GM21390 (cell line): ENCODE measurements at regions not wholly inside any gene's neighbourhood (a gene's known extent, or its start where the extent isn't known, plus 50 kb on each side); places are given as distances from the start of the nearest gene placed in this dataset.
"Not testable (repeated sequence)": the region's sequence is repeated elsewhere in the genome, so short reads cannot be mapped to it uniquely, and the experiment has no call there.

Source experiments
- ATAC-seq: cut with Tn5 transposase; IDR thresholded peaks from one replicate; pipeline ENCODE4 v1.9.1; 2021; ENCODE audit not compliant: unreplicated experiment

DNA sequence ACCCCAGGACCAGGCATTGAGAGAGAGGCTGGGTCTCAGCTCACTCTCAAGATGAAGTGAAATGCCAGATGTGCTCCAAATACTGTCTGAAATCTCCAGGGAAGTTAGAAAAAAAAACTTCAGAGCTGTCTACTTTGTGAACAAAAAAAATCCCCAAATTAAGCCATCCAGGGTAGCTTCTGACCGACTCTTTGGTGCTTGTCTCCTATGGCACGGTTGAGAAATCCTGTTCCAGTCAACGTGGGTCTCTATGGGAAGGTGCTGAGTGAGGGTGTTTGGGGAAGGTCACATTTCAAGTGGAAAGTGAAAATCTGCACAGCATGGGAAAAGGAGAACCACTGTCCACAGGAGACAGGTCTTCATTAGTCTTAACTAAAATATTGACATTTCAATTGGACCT lies 322.5 kb upstream of the CFAP20DC start:
- ATAC-seq, result no peak

GRCh38 chr3:59368900-59369675 lies 319.3 kb upstream of the CFAP20DC start:
- ATAC-seq, result no peak

DNA sequence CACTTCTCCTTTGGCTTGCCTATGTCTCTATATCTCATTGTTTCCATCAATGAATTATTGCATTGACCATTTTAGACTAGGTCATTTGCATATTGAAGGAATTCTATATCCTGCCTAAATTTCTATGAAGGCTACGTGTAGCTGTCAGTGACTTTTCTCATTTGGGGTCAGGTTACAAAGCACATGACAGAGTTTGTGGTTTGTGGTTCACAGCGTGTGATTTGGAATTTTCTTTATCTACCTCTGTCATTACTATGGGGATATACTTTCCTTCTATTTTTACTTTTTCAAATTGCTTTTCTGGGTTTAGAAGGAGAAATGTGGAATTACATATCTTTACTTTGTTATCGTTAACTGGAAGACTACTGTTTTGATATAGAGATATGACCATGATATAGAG lies 317.3 kb upstream of the CFAP20DC start:
- ATAC-seq, result no peak

DNA sequence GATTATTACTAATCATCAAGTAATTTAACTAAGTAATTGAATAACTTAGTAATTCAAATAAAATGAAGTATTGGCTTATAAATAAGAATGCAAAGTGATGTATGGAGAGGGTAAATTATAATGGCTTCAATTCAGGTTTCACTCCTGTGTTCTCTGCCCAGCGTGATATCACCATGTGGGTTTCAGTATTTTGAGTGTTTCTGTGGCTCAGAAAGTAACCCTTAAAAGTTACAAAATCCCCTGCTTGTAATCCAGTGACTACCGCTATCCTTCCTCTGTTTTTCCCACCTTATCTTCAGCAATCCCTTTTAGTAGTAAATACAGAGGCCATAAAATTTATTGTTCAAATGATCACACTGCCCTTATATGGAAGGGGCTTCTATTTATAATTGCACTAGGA lies 316.4 kb upstream of the CFAP20DC start:
- no peak for ATAC-seq

GRCh38 chr3:59364496-59364895 lies 314.7 kb upstream of the CFAP20DC start:
- ATAC-seq, result no peak

- not testable (repeated sequence) for ATAC-seq
These were observed 310.5 kb upstream of the CFAP20DC start for GRCh38 chr3:59360312-59360711.

GRCh38 chr3:59341459-59341858 lies 291.6 kb upstream of the CFAP20DC start:
- ATAC-seq, result no peak

DNA sequence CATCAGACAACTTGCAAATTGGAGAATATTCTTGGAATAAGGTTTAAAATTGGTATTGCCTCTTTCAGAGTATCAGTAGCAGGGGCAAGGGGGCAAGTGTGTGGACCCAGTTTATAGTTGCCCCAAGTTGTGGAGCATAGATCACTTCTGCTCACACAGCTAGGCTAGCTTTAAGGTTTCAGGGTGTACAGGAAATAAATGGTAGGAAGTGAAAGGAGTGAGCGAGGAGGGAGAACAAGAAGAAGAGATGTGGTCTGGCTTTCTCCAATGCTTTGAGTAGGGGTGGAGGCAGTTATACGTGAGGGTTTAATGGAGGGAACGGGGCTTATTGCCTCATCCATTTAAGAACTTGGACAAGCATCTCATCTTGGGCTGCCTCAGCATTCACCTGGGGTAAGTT lies 290.0 kb upstream of the CFAP20DC start:
- ATAC-seq, result no peak

DNA sequence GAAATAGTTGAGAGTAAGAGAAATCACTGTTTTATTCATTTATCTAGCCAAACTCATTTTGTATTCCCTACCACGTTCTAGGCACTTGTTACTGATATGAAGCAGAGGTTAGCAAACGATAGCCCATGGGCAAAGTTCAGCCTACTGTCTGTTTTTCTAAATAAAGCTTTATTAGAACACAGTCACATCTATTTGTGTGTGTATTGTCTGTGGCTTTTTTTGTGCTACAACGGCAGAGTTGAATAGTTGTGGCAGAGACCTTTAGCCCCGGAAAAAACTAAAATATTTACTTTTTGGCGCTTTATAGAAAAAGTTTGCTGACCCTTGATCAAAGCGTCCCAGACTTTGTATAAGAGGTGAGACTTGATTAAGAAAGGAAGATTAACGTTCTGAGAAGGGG lies 289.1 kb upstream of the CFAP20DC start:
- ATAC-seq, result no peak

- ATAC-seq, result no peak
These were observed 285.5 kb upstream of the CFAP20DC start for GRCh38 chr3:59335338-59335737.

- no peak for ATAC-seq
These were observed 284.8 kb upstream of the CFAP20DC start for GRCh38 chr3:59334585-59334984.

DNA sequence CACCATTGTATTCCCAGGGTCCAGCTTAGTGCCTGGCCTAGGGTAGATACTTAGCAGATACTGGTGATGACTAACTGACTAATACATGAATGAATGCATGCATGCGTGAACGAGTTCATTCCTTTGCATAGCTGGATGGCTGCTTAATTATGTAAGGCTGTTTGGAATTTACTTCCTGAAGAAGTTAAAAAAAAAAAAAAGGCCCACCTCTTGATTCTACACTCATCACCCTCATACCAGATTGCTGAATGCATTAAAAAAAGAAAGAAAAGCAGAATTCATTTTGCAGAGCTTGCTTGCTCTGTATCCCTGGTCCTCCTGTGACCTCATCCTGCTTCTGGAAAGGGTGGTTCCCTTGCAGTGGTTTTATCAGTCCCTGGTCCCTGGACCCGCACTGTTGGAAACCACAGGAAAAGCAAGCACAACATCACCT lies 277.6 kb upstream of the CFAP20DC start:
- no peak for ATAC-seq

DNA sequence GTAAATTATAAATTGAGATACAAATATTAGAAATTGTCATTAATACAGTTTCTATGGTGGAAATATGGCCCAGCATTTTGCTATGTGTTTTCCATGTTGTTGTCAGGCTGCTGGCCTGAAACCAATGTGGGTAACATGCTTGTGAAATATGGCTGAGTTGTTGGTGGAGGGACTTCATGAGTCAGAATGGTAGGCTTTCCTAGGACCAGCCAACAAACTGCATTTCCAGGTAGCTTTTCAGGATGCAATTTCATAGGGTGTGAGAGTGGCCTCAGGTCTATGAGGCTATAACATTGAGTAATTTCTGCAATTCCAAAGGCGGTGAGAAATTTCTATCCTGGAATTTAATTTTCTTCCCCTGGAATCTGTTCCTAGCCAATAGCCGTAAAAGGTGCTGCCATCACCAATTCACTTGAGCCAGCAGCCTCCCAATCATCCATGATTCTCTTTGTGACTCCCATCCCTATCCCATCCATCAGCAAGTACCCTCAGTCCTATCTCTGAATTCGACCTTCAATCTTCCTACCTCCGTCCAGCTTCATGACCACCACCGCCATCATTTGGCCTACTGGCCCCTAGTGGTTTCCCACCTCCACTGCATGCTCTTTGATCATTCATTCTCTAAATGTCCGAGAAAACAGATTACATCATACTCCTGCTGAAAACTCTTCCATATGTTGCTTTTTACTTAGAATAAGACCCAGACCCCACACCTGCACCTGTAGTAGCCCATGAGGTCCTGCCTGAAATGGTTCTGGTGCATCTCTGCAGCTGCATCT lies 276.6 kb upstream of the CFAP20DC start:
- ATAC-seq, result no peak

DNA sequence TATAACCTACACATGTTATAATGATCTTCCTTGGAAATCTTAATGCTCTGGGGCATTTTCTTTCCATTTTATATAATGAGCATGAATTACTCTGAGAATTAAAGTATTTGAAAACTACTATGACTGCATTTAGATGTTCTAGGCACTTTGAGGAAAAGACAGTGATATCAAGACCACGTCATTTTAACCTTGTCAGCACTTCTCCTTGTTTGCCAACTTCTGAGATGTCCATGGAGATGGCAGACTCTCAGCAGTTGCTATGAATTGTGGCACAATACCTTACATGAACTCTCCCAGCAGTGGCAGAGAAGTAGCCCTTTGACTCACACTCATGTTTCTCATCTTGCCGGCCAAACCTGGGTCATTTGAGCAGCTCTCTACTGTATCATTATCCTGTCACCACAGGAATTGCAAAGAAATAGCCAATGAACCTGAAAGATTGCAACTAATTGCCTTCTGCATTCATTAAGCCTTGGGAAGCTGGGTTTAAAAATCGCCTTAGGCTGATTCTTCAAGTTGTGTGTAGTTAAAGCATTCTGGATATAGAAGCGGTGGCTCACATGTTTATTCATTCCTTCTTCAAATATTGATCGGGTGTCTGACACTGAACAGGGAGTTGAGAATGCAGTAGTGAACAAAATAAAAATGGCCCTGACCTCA lies 272.2 kb upstream of the CFAP20DC start:
- no peak for ATAC-seq

DNA sequence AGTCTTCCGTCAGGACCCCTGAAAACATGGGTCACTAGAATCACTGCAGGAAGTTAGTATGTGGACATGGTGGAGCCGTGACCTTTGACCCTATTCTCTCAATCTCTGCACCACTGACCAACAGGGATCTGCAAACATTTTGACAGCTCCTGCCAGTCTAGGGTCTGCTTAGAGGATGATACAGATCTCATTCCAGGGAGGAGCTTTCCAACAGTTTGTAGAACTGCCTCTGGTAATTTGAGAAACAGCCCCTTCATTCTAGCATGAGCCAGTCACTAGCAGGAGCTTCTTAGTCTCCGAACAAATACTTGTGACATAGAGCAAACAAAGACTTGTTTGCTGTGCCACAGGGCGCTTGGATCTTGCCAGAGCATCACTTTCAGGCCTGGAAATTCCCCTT lies 270.3 kb upstream of the CFAP20DC start:
- ATAC-seq, result no peak

DNA sequence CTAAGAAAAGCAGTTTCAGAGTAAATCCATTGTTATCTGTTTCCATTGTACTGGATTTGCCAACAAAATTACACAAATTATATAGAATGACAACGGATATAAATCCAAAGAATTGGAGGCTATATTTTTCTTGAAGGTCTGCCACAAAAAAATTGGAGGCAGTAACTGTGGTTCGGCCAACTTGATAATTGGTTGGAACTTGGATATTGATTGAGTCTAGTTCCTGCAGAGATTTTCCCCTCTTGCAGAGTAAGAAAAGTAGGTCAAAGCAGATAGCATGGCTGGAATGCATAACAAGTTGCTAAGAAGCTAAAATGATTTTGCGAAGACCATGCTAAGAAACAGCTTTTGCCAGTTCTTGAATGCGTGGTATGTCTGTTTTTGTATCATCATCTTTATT lies 269.6 kb upstream of the CFAP20DC start:
- ATAC-seq, result no peak

DNA sequence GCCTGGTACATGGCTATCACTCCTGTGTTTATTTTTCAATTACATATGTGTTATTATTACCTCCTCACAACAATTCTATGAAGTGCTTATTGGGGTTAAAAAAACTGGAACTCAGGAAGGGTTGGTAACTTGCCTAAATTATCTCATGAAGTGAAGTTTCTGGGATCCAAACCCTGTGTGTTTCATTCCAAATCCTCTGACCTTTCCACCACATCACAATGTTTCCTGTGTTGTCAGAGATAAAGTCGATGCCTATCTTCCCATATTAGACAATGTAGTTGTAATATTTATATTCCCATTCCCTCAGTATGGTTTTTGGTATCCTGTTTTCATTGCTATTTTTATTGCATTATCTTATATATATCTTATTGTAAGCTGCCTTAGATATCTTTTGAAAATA lies 269.1 kb upstream of the CFAP20DC start:
- no peak for ATAC-seq

GRCh38 chr3:59317386-59317785 lies 267.6 kb upstream of the CFAP20DC start:
- no peak for ATAC-seq

GRCh38 chr3:59316688-59317275 lies 267.0 kb upstream of the CFAP20DC start:
- ATAC-seq, result no peak

- peak; percentile 91 for ATAC-seq
These were observed 263.5 kb upstream of the CFAP20DC start for GRCh38 chr3:59313365-59313764.

DNA sequence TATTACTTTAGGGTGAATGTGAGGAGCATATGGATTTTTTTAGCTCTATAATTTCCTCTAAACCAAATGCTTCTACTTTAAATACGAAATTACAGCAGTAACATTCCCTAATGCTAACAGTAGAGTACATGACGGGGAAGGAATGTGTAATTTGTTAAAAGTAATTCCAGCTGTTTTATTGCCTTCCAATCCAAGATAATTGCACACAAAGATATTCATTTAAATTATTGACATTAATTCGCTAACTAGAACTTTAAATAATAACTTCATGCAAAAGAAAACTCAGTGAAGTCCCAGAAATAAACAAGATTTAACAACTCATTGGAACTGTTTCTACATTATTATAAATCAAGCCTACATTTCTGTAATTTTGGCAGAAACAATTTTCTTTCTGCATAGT lies 261.4 kb upstream of the CFAP20DC start:
- ATAC-seq, result no peak

DNA sequence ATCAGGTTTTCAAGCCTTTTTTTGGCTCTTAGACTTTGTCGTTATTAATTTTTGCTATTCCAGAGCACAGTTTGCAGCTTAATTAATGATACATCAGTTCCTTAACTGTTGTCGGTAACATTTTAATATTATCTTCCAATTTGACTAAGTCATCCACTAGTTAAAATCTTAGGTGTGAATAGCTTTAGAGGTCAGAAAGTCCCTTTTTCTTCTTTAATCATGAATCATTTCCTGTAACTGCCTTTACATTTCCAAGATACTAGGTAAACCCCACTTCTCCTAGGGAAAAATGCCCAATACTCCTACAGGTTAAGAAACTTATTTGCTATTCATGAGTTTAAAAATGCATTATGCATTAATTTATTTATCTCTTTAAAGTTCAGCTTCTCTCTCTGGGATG lies 260.9 kb upstream of the CFAP20DC start:
- ATAC-seq, result no peak
